CD4-positive, alpha-beta T cell treated with Interleukin-4 for 1 hour (primary cell): ENCODE measurements at regions not wholly inside any gene's neighbourhood (a gene's known extent, or its start where the extent isn't known, plus 50 kb on each side); places are given as distances from the start of the nearest gene placed in this dataset.
A peak's percentile ranks its signal among the peaks of the same experiment; 100 is the strongest.

Experiments
- DNase-seq, 2 donors: peaks; one replicate each; pipeline ENCODE4 v3.0.0-alpha.2; 2020 to 2022

GRCh38 chr21:31497914-31498313, 153.9 kb upstream of the TIAM1 start:
- DNase-seq, result no peak

DNA sequence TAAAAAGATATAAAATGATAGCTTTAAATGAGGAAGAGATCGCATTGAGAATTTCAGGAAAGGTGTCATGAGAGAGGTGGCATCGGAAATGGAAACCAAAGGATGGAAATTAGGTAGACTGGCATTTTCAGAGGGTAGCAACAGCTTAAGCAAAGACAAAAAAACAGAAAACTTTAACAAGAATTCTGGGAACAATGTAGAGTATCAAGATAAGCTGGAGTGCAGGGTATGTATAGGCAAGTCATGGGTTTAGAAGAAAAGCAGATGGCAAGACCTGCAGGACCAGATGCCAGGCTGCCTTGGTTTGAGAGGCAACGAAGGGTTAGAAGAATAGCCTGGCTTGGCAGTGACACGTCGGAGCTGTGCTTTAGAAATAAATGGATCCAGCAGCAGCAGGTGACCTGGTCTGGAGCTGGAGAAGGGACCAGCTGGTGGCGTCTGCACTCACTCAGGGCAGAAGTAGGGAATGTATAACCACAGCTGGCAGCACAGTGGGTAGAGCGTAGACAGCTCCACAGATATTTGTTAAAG, 149.4 kb upstream of the TIAM1 start:
- no peak for DNase-seq

GRCh38 chr21:31491617-31492016, 147.6 kb upstream of the TIAM1 start:
- DNase-seq, result no peak

- DNase-seq, result no peak
These were observed 146.4 kb upstream of the TIAM1 start for GRCh38 chr21:31490443-31490842.

GRCh38 chr21:31489726-31490125, 145.7 kb upstream of the TIAM1 start:
- no peak for DNase-seq

DNA sequence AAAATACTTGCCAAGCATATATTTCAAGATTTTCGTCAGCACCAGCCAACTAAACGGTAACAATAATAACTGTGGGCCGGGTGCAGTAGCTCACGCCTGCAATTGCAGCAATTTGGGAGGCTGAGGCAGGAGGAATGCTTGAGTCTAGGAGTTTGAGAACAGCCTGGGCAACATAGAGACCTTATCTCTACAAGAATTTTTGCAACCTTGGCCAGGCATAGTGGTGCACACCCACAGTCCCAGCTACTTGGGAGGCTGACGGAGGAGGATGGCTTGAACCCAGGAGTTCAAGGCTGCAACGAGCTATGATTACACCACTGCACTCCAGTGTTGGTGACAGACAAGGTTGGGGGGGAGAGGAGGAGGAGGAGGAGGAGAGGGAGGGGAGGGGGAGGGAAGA, 145.0 kb upstream of the TIAM1 start:
- no peak for DNase-seq

GRCh38 chr21:31484219-31484618, 140.2 kb upstream of the TIAM1 start:
- DNase-seq, result no peak

DNA sequence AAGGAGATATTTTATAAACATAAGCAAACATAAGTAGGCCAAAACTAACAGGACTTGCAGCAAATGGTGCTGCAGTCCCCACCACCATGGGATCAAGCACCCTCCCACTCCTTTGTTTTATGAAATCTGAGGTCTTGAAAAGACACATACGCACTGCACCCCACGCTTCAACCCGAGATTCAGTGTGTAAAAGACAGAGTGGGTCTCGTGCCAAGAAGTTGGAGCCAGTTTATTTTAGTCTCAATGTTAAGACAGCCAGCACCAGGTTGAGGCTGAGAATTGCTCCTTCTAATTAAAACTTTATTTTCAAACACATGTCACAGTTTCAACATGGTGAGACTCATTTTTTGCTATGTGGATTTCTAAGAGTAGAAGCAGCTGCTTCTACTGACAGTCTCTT, 139.1 kb upstream of the TIAM1 start:
- no peak for DNase-seq

DNA sequence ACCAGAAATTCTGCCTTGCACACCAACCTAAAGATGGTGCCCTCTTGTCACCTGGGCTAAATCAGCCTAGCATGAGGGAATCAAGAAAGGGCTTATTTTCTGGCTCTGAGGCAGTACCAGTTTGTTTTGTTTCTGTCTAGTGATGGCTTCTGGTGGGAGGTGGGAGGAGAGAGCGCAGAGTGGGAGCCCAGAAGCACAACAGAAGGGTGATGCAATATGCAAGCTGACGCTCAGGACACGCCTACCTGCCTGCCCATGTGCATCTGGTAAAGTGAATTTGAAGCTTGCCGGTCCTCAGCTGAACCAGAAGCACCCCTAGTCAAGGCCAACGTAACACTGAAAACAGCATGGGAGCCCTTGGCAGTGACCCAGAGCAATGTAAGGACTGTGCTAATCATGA, 138.4 kb upstream of the TIAM1 start:
- DNase-seq, result no peak

DNA sequence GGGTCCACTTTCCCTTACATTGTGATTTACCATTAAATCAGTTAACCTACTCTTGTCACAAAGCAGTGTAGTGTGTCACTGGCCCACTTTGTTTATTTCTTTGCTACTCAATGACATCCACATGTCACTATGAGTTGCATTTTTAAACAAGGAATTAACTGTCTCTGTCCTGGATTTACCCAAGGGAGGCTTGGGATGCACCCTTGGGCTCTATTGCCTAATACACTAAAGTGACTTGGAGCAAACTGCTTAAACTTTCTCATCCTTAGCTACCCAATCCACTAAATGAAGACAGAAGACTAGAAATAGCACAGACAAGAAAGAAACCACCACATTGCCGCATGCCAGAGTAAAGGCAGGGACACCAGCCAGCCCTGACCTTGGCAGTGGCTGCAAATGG, 136.2 kb upstream of the TIAM1 start:
- no peak for DNase-seq

DNA sequence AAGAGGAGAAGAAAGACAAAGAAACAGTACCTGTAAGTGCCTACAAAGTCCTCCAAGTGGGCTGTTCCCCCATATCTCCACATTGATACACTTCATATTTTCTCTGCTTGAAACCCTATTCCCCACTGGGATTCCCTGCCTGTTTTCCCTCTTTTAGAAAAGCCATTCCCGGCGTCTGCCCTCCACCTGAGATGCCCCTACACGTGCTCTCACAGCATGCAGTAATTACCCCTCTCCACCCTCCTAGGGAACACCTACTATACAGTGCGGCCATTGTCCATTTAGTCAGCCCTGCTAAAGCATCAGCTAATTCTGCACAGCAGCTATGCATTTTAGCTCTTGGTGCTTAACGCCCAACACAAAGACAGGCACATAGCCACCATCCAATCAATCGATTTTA, 135.7 kb upstream of the TIAM1 start:
- DNase-seq, result no peak

DNA sequence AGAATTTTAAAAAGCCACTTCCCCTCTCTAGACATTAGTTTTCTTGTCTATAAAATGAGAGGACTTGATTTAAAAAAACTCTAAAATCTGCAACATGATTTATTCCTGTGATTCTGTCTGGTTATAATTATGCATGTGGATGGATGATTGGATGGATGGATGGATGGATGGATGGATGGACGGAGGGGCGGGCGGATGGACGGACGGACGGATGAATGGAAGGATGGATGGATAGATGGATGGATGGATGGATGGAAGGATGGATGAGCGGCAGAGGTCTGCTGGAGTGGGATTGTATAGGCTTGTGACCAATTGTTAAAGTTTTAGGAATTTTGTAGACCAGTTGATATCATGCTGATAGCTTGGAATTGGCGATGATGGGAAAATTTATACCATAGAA, 135.2 kb upstream of the TIAM1 start:
- DNase-seq, result no peak

GRCh38 chr21:31476263-31477022, 132.4 kb upstream of the TIAM1 start:
- no peak for DNase-seq

DNA sequence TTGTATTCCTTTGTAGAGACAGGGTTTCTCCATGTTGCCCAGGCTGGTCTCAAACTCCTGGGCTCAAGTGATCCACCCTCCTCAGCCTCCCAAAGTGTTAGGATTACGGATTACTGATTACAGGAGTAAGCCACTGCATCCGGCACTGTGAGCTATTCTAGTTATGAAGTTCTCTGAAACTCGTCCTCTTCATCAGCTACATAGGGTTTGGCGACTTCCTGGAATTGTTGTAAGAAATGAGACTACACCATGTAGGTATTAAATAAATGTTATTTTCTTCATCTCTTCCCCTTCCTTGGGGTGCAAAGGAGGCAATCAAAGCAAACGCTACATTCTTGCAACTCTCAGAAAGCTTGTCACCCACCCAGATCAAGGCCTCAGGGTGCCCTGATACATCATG, 131.2 kb upstream of the TIAM1 start:
- DNase-seq, result no peak

DNA sequence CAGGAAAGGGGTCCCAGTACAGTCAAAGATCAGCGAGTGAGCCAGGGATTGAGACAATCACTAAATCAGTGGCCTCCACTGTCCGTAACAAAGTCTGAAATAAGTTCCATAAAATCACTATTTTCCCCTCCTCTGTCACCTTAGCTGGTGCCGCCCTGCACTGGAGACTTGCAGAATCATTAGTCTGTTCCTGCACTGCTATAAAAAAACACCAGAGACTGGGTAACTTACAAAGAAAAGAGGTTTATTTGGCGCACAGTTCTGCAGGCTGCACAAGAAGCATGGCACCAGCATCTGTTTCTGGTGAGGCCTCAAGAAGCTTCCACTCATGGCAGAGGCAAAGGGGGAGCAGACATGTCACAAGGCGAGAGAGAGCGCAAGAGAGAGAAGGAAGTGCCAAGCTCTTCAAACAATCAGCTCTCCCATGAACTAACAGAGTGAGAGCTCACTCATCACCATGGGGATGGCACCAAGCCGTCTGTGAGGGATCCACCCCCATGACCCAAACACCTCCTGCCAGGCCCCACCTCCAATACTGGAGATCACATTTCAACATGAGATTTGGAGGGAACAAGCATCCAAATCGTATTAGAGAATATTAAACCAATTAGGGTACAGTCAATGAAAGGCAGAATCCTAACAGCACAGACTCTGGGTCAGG, 129.8 kb upstream of the TIAM1 start:
- DNase-seq, result no peak

- no peak for DNase-seq
These were observed 127.8 kb upstream of the TIAM1 start for GRCh38 chr21:31471865-31472264.

DNA sequence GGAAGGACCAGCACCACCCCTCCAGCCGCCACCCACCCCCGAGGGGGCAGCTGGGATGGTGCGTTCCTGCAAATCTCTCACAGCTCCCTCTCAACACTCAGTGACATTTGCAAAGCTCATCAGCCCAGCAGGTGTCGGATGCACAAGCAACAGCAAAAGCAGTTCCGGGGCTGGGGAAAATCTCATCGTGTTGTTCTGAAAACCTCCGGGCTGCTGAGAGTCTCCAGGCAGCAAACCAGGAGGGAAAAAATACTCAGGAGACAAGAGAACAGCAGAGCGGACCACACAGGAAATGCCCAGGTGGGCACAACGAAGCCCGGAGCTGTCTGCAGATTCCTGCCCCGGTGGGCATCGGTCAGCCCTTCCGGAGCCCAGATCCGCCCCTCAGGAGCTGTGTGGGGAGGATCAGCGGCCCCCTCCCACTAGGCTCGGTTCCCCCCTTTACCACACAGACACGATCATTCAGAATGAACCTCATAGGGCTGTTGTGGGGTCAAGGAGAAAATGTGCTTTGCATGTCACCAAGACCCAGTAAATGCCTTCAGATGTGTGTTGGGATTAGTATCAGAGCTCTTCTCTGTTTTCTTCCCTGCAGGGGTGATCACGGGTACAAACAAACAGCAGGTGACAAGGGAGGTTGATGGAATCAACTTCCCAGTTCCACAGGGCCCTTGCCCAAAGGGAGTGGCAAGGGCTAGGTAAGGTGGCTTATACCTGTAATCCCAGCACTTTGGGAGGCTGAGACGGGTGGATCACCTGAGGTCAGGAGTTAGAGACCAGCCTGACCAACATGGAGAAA, 127.0 kb upstream of the TIAM1 start:
- DNase-seq, result no peak

- DNase-seq, result peak in 1 of 2 donors; percentile 24
These were observed 116.9 kb upstream of the TIAM1 start for GRCh38 chr21:31460980-31461379.

- no peak for DNase-seq
These were observed 115.4 kb upstream of the TIAM1 start for GRCh38 chr21:31459457-31459856.

- no peak for DNase-seq
These were observed 113.6 kb upstream of the TIAM1 start for GRCh38 chr21:31457675-31458074.

- no peak for DNase-seq
These were observed 112.1 kb upstream of the TIAM1 start for GRCh38 chr21:31456201-31456600.

DNA sequence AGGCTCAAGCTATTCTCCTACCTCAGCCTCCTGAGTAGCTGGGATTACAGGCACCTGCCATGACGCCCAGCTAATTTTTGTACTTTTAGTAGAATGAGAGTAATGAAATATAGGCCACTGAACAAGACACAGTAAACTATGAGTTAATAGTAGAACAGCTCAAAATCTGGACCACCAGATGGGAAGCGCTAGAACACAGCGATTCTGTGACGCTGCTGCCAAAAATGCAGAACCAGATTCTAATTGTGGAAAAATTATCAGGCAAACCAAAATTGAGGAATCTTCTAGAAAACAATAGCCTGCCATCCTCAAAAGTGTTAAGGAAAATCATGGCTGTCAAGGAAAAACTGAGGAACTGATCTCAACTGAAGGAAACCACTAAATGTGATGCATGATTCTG, 111.4 kb upstream of the TIAM1 start:
- no peak for DNase-seq

- DNase-seq, result no peak
These were observed 106.9 kb upstream of the TIAM1 start for GRCh38 chr21:31450980-31451379.
